ENCODE measurements at regions not wholly inside any gene's neighbourhood (a gene's known extent, or its start where the extent isn't known, plus 50 kb on each side); places are given as distances from the start of the nearest gene placed in this dataset.
"Not testable (repeated sequence)": the region's sequence is repeated elsewhere in the genome, so short reads cannot be mapped to it uniquely, and the experiment has no call there.

DNA sequence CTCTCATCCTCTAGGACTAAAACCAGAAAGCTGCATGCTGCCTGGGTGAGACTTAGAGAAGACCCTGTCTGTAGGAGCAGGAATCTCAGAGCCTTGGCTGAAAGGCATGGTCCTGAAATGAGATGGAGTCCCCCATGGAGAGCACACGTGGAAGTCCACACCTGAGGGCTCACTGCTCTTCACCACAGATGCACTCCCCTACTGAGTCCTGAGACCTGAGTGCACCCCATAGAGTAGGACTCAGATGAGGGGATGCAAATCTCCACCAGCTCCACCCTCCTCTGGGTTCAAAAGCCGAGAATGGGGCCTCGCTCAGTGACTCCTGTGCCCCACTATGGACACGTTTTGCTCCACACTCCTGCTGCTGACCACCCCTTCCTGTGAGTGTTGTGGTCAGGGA lies 171.4 kb upstream of the TP53TG3 start:
- DNase-seq (ENCODE audit: low read depth in 2 of 2): not testable (repeated sequence)

DNA sequence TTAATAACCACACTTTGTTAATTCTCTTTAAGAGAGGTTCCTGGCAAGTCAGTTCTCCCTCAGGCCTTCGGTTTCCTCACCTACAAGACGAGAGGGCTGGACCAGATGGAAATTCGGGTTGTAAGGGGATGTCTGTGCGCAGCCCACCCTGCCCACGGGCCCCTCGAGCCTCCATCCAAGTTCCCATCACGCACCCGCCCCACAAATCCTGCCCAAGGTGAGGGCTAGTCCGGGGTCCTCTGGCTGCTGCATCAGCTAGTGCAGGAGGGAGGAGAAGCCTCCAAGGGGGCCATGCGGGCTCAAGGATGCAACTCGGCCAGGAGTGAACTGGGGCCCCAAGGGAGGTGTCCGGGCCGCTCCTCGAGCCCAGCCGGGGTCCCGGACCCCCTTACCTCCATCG lies 169.6 kb upstream of the TP53TG3 start:
- DNase-seq (ENCODE audit: low read depth in 2 of 2): not testable (repeated sequence)

DNA sequence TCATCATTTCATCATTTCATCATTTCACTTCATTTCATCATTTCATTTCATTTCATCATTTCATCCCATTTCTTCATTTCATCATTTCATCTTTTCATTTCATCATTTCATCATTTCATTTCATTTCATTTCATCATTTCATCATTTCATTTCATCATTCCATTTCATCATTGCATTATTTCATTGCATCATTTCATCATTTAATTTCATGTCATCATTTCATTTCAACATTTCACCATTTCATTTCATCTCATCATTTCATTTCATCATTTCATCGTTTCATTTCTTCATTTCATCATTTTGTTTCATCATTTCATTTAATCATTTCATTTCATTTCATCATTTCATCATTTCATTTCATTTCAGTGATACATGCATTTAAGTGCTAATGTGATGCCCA lies 166.9 kb upstream of the TP53TG3 start:
- DNase-seq (ENCODE audit: low read depth in 2 of 2): not testable (repeated sequence)

DNA sequence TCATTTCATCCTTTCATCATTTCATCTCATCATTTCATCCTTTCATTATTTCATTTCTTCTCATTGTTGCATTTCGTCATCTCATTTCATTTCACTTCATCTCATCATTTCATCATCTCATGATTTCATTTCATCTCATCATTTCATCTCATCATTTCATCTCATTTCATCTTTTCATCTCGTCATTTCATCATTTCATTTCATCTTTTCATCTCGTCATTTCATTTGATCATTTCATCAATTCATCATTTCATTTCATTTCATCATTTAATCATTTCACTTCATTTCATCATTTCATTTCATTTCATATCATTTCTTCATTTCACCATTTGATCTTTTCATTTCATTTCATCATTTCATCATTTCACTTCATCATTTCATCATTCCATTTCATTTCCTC lies 131.3 kb upstream of the TP53TG3 start:
- not testable (repeated sequence) for DNase-seq (ENCODE audit: low read depth in 2 of 2)

DNA sequence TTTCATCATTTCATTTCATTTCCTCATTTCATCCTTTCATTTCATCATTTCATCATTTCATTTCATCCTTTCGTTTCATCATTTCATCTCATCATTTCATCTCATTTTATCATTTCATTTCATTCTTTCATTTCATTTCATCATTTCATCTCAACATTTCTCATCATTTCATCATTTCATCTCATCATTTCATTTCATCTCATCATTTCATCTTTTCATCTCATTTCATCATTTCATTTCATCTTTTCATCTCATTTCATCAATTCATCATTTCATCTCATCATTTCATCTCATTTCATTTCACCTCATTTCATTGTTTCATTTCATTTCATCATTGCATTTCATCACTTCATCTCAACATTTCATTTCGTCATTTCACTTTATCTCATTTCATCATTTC lies 129.7 kb upstream of the TP53TG3 start:
- not testable (repeated sequence) for DNase-seq (ENCODE audit: low read depth in 2 of 2)

Measured in dermis microvascular lymphatic vessel endothelial cell (primary cell).